Nephron progenitor cell (in vitro differentiated cells): ENCODE measurements at regions not wholly inside any gene's neighbourhood (a gene's known extent, or its start where the extent isn't known, plus 50 kb on each side); places are given as distances from the start of the nearest gene placed in this dataset.

ENCODE experiments used
- DNase-seq: peaks from one replicate; pipeline ENCODE4 v3.0.0; 2021
- H3K27ac Mint-ChIP-seq: 2 replicates; pipeline ENCODE4 v1.8.0; 2021; ENCODE audit warnings: mild to moderate bottlenecking, moderate library complexity, mixed read lengths
- H3K27me3 Mint-ChIP-seq: 2 replicates; pipeline ENCODE4 v1.8.0; 2021; ENCODE audit warnings: mild to moderate bottlenecking, low read depth, mixed read lengths; ENCODE audit not compliant: poor library complexity
- H3K36me3 Mint-ChIP-seq: 2 replicates; pipeline ENCODE4 v1.8.0; 2021; ENCODE audit warnings: low read depth, mixed read lengths
- H3K4me1 Mint-ChIP-seq: 2 replicates; pipeline ENCODE4 v1.8.0; 2021; ENCODE audit warnings: mixed read lengths
- H3K4me3 Mint-ChIP-seq: 2 replicates; pipeline ENCODE4 v1.8.0; 2021; ENCODE audit warnings: mild to moderate bottlenecking, moderate library complexity, mixed read lengths
- H3K9me3 Mint-ChIP-seq: 2 replicates; pipeline ENCODE4 v1.8.0; 2021; ENCODE audit warnings: mild to moderate bottlenecking, moderate library complexity, mixed read lengths
- CTCF ChIP-seq: fragments of 200-600 bp; sonication (generic); IDR thresholded peaks from 2 replicates; pipeline ENCODE4 v1.5.0; 2021; ENCODE audit warnings: antibody characterized with exemption

DNA sequence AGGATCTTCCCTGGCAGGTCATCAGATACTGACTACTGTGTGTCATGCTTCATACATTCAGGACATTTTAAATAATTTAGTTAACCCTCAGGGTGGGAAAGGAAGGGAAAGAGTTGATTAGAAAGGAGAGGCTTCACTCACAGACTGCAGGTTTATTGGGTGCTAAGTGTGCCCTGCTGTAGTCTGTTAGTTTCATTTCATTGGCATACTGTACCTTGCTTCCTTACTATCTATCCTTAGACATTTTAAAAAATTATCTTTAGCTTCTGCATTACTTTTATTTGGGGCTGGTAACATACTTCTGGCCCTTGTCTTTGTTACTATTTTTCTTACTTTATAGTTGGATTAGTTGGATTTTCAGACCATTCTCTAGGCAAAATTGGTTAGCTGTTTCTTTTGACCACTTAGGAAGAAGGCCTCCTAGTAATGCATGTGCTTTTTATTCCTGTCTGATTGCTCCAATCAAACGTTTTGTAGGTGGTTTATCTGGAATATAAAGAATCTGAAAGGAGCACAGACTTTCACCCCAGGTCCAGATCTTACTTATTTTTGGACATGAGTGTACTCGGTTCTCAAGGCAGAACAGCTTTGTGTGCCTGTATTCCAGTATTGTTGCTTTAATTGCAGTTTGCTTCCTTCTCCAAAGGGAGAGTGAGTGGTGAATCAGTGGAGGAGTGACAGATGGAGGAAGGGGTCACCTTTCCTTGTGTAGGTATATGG, 82.7 kb upstream of the PRDM1 start:
- peaks cover 68% of the 10 kb centered on the region for H3K4me1 Mint-ChIP-seq
- TF ChIP-seq CTCF = no peak

GRCh38 chr6:106002005-106002404, 84.1 kb upstream of the PRDM1 start:
- Mint-ChIP-seq H3K9me3 (no peaks in the 10 kb centered on the region), H3K27ac (no peak overlapping the region), H3K4me3 (no peak overlapping the region), H3K4me1 (peaks cover 70% of the 10 kb centered on the region), H3K27me3 (peaks cover 8% of the 10 kb centered on the region), H3K36me3 (no peaks in the 10 kb centered on the region)
- TF ChIP-seq CTCF = no peak
- no peak for DNase-seq

More for the DNA sequence above, 82.7 kb upstream of the PRDM1 start:
- Mint-ChIP-seq H3K27ac (peak overlapping the region; percentile 13), H3K36me3 (peaks cover 5% of the 10 kb centered on the region), H3K4me3 (no peak overlapping the region), H3K9me3 (no peaks in the 10 kb centered on the region), H3K27me3 (peaks cover 3% of the 10 kb centered on the region)
- DNase-seq = no peak

GRCh38 chr6:106000935-106001334, 85.2 kb upstream of the PRDM1 start:
- TF ChIP-seq CTCF = no peak
- Mint-ChIP-seq H3K36me3 (no peaks in the 10 kb centered on the region), H3K27ac (no peak overlapping the region), H3K9me3 (no peaks in the 10 kb centered on the region), H3K4me1 (peaks cover 70% of the 10 kb centered on the region), H3K4me3 (no peak overlapping the region), H3K27me3 (peaks cover 17% of the 10 kb centered on the region)
- no peak for DNase-seq

DNA sequence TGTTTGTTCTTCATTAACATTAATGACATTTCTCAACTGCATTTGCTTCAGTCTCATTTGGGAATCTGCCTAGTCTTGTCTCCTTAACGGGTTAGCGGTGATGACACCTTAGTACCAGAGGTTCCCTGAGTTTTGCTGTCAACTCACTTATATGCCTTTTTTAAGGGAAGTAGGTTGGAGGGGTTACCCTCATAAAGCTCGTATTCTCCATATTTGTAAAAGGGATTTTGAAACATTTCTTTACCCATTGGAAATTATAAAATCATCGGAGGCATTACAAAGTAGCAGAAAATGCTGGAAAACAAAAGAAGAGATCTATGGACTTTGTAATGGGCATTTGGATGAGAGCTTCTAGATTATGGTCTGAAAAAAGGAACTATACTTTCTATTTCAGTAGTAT, 88.7 kb upstream of the PRDM1 start:
- Mint-ChIP-seq H3K9me3 (no peaks in the 10 kb centered on the region), H3K4me1 (peaks cover 61% of the 10 kb centered on the region), H3K27ac (no peak overlapping the region), H3K27me3 (peaks cover 28% of the 10 kb centered on the region), H3K4me3 (peak overlapping the region; percentile 54), H3K36me3 (no peaks in the 10 kb centered on the region)
- TF ChIP-seq CTCF = no peak
- no peak for DNase-seq

- Mint-ChIP-seq H3K4me3 (peak overlapping the region; percentile 83), H3K4me1 (peaks cover 57% of the 10 kb centered on the region), H3K27ac (peak overlapping the region; percentile 95), H3K27me3 (peaks cover 30% of the 10 kb centered on the region), H3K9me3 (no peaks in the 10 kb centered on the region), H3K36me3 (no peaks in the 10 kb centered on the region)
- DNase-seq = no peak
- TF ChIP-seq CTCF = no peak
Observed at GRCh38 chr6:105995391-105995865, 90.7 kb upstream of the PRDM1 start.
